ENCODE measurements at regions not wholly inside any gene's neighbourhood (a gene's known extent, or its start where the extent isn't known, plus 50 kb on each side); places are given as distances from the start of the nearest gene placed in this dataset.
"Not testable (repeated sequence)": the region's sequence is repeated elsewhere in the genome, so short reads cannot be mapped to it uniquely, and the experiment has no call there.

DNA sequence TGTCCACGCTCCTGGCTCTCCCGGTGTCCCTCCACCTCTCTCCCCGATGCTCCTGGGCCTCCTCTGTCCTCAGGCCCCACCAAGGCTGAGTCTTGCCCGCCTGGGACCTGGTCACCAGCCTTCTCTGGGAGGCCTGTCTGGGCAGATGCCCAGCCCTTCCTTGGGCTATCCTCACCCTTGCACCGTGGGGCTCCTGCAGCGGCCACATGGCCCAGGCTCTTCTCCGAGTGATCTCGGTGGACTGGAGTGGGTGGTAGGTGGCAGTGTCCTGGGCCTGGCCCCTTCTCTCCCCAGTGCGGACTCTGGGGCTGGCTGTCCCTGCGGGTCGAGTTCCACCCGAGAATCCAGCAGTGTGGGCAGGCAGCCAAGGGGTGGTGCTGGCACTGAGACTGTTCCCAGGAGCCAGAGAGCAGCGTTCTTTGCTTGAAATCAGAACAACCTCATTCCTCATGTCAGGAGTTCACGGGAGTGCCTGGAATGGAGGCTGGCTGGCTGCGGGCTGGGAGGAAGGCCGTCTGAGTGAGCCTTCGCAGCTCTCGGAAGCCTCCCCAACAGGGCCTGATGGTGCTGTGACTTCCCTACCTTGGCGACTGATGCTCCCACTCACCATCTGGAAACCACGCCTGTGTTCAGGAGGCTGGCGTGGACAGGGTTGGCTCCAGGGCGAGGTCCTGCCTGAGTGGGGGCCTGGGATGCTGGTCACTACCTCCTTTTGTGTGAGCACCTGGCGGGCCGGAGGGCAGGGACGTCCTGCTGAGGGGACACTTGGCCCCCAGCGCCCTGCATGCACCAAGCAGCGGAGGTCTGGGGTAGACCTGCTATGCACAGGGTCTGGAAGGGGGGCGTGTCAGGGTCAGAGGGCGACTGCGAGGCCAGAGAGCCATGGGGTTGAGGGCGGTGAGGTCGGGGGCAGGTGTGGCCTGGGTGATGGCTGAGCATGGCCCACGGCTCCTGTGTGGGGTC is 113.9 kb downstream of the TMEM121 start:
- not testable (repeated sequence) for DNase-seq

DNA sequence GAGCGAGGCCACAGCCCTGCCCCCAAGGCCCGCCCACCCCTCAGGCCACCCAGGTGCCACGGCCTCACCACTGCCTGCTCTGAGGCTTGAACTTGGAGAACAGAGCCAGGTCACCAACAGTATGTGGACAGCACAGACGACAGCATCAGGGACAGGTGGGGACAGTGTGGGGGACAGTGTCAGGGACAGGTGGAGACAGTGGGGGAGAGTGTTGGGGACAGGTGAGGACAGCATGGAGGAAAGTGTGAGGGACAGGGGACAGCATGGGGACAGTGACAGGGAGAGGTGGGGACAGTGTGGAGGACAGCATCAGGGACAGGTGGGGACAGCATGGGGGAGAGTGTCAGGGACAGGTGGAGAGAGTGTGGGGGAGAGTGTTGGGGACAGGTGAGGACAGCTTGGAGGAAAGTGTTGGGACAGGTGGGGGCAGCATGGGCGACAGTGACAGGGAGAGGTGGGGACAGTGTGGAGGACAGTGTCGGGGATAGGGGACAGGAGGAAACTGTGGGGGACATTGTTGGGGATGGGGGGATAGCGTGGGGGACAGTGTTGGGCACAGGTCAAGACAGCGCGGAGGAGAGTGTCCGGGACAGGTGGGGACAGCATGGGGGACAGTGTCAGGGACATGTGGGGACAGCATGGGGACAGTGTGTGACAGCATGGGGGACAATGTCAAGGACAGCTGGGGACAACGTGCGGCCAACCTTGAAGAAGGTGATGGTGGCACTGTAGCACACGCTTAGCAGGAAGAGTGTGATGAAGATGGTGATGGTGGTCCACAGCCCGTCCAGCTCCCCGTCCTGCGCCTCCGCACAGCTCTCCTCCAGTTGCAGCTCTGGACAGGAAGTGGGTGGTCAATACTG is 114.9 kb downstream of the TMEM121 start:
- DNase-seq = no peak

DNA sequence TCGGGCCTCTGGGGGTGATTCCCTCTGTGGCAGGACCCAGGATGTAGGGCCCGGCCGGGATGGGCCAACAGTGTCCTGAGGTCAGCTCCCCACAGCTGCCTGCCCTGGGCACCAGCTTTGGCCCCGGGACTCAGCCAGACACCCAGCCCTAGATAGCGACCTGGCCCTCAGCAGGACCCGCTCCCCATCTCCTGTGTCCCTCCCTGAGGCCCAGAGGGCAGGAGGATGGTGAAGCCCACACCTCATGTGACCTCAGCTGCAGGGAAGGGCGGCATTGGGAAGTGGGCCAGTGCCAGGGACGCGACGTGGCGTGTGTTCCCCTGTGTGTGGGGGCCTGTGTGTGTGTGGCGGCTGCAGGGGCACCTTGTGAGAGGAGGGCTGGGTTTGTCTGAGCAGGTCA is 115.6 kb downstream of the TMEM121 start:
- DNase-seq = not testable (repeated sequence)

DNA sequence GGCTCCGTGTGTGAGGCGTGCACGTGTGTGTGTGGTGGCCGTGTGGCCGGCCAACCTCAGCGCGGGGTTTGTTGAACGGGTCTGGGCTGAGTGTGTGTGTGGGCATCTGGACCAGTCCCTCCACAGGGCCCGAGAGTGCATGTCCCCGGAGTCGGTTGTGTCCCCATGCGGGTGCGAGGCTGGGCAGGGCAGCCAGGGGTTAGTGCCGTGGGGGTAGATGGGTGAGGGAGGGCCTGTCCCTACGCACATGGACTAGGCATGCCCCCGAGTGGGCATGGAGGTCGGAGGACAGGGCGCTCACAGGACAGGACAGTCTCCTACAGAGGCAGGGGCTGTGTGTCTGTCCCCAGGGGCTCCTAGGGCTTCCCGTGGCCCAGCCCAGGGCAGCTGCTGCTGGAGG is 116.1 kb downstream of the TMEM121 start:
- not testable (repeated sequence) for DNase-seq

DNA sequence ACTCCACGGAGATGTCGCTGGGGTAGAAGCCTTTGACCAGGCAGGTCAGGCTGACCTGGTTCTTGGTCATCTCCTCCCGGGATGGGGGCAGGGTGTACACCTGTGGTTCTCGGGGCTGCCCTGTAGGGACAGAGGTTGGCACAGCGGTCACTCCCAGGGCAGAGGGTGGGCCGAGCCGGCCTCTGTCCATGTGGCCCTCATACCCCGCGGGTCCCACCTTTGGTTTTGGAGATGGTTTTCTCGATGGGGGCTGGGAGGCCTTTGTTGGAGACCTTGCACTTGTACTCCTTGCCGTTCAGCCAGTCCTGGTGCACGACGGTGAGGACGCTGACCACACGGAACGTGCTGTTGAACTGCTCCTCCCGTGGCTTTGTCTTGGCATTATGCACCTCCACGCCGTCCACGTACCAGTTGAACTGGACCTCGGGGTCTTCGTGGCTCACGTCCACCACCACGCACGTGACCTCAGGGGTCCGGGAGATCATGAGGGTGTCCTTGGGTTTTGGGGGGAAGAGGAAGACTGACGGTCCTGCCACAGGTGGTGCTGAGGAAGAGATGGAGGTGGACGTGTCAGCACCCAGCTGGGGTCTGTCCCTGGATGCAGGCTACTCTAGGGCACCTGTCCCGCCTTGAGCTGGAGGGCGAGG is 117.1 kb downstream of the TMEM121 start:
- not testable (repeated sequence) for DNase-seq

DNA sequence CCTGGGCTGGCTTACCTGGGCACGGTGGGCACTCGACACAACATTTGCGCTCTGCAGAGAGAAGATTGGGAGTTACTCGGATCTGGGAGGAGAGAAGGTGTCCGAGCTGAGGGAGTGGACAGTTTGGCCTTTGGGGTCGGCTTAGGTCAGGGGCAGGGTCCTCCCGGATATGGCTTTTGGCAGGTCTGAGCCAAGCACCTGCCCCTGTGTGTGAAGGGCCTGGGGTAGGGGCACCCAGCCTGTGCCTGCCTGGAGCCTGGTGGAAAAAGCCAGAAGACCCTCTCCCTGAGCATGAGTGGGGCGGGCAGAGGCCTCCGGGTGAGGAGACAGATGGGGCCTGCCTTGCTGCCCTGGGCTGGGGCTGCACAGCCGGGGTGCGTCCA is 117.7 kb downstream of the TMEM121 start:
- not testable (repeated sequence) for DNase-seq

DNA sequence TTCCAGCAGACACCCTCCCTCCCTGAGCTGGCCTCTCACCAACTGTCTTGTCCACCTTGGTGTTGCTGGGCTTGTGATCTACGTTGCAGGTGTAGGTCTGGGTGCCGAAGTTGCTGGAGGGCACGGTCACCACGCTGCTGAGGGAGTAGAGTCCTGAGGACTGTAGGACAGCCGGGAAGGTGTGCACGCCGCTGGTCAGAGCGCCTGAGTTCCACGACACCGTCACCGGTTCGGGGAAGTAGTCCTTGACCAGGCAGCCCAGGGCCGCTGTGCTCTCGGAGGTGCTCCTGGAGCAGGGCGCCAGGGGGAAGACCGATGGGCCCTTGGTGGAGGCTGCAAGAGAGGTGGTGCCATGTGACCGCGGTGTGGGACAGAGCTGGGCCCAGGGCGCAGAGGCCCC is 118.1 kb downstream of the TMEM121 start:
- not testable (repeated sequence) for DNase-seq

DNA sequence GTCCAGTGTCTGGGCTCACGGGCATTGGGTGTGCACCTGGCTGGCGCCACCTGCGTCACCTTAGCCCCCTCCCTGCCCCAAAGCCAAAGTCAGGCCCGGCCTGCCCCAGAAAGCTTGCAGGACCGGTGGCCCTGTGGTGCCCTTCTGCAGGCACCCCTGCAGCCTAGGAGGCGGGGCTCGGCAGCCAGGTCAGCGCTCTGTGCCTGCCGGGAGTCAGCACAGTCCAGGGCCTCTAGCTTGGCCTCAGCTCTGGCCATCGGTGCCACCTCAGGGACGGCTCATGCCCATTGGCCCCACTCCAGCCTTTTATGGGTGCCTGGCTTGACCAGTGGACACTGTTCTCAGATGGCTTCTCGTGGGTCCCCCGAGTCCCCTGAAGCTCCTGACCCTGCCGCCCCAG is 118.5 kb downstream of the TMEM121 start:
- not testable (repeated sequence) for DNase-seq

DNA sequence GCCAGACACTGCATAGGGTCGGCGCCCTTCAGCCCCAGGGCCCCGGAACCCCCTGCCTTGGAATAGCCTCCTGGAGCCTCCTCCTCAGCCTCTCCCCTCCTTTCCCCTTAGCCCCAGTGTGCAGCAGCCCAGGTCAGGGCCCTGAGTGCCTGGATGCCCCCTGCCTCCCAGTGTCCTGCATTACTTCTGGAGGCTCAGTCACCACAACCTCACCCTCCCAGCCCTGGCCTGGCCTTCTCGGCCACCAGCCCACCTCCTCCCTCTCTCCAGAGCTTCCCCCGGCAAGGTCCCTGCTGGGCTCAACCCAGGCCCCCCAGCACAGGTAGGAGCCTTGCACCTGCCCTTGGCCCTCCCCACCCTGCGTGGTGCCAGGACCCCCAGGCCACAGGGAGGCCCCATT is 119.0 kb downstream of the TMEM121 start:
- DNase-seq = not testable (repeated sequence)

DNA sequence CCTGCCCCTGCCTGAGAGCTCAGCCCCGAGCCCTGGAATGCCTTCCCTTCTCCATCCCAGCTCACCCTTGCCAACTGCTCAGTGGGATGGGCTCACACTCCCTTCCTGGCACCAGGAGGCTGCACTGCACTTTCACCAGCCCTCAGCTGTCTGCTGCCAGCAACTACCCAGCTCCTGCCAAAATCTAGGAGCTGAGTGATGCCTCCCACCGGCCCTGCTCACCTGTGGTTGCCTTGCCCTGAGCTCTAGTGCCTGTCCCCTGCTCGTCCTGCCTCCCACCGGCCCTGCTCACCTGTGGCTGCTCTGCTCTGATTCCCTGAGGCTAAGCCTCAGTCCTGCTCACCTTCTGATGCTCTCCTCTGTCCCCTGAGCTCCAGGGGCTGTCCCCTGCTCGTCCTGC is 119.8 kb downstream of the TMEM121 start:
- DNase-seq = no peak

DNA sequence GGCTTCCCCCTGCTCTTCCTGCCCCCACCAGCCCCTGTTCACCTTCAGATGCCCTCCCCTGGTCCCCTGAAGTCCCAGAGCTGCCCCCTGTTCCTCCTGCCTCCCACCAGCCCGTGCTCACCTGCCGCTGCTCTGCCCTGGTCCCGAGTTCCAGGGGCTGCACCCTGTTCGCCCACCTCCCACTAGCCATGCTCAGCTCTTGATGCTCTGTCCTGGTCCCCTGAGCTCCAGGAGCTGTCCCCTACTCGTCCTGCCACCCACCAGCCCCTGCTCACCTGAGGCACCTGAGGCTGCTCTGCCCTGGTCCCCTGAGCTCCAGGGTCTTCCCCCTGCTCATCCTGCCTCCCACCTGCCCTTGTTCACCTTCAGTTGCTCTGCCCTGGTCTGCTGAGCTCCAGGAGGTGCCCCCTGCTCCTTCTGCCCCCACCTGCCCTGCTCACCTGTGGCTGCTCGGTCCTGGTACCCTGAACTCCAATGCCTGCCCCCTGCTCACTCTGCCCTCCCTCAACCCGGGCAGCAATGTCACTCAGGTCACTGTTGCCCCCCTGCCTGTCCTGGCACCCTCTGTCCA is 120.4 kb downstream of the TMEM121 start:
- DNase-seq = not testable (repeated sequence)

DNA sequence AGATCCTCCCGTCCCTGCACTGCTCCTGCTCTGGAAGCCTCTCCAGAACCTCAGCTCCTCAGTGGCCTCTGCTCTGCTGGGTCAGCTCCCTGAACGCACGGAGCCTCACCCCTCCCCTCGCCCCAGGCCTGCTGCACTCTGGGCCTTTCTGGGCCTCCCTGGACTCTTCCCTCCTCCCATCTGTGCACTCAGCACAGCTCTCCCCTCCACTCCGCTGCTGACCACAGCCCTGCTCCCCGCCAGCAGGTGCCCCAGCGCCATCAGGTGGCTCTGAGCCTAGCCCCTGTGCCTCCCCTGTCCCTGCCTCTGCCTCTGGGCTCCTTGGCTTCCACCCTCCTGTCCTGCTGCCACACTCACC is 121.0 kb downstream of the TMEM121 start:
- DNase-seq = not testable (repeated sequence)

DNA sequence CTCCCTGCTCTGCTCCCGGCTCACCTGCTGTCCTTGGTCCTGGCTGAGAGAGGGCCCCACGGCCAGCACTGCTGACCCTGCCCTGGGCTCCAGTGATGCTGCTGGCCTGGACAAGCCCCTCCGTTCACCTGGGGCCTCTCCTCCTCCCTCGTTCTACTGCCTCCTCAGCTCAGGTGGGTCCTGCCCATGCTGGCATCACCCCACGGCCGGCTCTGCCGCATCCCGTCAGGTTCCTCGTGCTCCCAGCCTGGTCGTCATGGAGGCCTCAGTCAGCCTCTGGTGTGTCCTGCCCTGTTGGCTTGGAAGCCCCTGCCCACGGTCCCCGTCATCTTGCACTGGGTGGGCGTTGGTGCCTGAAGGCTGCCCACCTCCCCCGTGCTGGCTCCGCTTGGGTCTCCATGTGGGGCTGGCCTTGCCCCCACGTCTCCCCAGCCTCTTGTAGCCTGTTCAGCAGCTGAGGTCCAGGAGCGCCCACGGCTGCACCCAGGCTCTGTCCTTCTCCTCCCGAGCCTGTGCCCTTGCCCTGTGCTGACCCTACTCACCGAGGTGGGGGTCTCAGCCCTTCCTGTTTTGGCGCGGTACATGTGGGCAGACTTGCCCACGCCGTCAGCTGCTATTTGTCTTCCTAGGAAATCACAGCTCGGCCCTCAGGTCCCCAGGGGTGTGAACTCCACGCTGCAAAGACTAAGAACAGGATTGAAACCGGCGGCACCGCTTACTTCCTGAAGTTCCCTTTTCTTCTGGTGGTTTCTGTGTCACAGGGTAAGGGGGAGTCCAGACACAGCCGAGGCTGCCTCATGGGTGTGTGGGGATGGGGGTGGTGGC is 121.6 kb downstream of the TMEM121 start:
- no peak for DNase-seq

DNA sequence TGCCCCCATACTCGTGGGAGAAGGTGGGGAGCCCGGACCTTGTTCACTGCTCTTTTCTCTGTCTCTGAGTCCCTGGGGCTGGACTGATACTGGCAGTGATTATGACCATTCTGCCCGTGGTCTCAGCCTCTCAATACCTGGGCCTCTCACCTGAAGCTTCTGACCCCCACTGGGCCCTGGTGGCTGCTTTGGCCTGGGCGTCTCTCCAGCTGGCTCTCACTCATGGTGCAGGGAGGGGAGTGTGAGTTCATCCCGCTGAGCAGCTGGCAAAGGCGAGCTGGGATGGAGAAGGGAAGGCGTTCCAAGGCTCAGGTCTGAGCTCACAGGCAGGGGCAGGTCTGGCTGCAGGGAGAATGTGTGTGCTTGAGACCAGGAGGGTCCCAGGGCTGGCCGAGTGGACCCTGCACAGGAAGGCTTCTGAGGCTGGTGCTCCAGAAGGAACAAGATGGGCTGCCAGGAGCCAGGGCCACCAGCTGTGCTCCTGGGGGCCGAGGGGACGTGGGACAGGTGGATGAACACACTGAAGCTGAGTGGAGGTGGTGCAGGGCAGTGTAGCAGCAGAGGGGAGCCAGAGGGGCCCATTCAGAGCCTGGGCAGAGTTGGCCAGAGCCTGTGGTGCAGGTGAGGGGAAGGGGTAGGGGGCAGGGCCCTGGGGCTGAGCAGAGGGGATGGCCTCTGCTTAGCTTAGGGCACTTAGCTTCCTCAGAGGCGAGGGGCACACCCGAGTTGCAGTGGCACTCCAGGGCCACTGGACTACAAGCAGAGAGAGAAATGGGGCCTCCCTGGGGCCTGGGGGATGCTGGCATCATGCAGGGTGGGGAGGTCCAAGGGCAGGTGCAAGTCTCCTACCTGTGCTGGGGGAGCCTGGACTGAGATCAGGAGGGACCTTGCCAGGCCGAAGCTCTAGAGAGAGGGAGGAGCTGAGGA is 122.5 kb downstream of the TMEM121 start:
- DNase-seq = not testable (repeated sequence)

DNA sequence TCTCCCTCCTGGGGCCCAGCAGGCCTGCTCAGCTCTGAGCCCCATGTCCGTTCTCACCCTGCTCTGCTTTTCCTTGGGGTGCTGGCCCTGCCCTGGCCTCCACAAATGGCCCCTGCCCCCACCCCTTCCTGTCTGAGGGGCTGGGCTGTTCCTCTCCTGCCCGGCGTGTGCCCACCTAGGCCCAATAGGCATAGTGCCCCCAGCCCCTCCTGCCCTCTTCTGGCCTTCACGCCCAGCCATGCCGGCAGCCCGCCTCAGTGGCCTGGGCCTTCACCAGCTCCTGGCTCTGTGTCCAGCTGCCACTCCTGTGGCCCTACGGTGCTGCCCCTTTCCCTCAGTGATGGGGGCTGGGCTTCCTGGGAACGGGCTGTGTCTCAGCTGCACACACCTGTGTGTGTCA is 125.9 kb downstream of the TMEM121 start:
- not testable (repeated sequence) for DNase-seq

DNA sequence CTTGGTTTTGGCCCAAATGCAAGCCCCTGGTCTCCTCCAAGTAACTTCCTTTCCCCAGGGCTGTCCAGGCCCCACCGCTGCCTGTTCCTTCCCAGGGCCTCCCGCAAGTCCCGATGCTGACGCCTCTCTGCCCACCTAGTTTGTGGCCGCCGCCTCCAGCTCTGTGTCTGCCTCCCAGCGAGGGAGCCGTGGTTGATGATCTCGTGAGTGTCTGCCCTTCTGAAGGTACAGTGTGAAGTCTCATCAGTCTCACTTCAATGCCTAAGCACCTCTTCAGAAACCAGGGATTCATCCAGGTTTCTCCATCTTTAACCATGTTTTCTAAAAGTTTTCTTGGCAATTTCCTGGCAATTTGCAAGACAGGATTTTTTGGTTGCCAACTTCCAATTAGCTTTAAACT is 127.5 kb downstream of the TMEM121 start:
- not testable (repeated sequence) for DNase-seq

DNA sequence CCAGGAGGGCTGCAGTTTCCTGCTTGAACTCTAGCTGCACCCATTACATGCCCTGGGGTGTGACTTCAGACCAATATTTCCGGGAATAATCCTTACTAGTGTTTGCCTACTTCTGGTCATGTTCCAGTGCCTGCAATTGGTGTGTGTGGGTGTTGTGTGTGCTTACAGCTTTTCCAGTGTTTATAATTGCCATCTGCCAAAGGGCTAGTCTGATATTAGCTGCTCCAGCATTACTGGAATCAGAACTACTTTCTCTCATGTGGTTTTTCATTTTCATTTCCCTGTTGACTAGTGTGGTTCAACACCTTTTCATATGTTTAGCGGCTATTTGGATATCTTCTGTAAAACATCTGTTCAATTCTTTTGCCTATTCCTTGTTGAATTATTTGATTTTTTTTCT is 132.9 kb downstream of the TMEM121 start:
- DNase-seq = not testable (repeated sequence)

DNA sequence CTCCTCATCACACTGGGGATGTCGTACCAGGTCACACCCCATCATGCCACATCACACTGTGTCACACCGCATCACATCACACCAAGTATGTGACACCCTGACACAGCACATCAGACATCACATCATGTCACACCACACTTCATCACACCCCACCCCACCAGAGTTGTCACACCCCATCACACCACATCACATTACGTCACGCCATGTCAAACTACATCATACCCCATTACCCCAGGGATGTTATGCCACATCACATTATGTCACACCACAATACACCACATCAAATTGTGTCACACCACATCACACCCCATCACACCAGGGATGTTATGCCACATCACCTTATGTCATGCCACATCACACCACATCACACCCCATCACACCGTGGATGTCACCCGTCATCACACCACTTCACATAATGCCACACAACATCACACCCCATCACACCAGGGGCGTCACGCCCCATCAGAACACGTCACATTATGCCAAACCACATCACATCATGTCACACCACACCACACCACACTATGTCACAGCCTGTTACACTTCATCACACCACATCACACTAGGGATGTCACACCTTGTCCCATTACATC is 133.6 kb downstream of the TMEM121 start:
- no peak for DNase-seq

DNA sequence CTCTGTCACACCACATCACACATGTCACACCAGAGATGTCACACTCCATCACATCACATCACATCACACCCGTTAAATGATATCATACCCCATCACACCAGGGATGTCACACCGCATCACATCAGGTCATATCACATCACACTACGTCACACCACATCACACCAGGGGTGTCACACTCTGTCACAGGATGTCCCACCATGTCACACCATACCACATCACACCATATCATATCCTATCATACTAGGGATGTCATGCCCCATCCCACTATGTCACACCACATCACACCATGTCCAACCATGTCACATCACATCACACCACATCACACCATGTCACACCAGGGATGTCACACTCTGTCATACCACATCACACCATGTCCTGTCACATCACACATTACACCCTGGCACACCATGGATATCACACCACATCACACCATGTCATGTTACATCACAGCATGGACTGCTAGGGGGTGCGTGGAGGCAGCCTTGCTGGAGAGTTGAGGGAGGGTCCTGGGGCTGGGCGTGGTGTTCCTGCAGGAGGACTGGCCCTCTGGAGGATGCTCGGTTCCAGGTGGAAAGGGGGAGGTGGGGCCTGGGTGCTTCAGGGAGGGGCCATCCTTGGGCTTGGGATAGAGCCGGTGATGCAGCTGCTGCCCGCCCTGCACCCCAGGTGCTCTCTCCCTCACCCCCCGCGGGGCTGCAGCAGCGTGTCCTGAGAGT is 134.6 kb downstream of the TMEM121 start:
- no peak for DNase-seq

DNA sequence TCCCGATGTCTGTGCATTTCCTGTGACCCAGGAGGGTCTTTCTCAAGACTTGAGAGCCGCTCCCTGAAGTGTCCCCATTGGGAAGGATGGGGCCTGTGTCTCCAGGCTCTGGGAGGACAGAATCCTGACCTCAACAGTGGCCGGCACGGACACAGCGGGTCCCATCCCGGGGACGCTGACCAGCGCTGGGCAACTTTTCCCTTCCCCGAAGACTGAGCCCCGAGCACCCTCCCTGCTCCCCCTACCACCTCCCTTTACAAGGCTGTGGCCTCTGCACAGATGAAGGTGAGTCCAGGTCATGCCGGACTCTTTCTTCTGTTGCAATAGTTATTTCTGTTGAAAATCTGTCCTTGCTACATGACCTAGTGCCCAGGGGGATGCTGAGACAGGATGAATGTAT is 135.7 kb downstream of the TMEM121 start:
- not testable (repeated sequence) for DNase-seq

Data from activated CD8-positive, alpha-beta memory T cell treated with anti-CD3 and anti-CD28 coated beads, Interleukin-2, amount 50 U/mL, for 4 hours (primary cell).